IMR-90 (cell line): ENCODE measurements at regions not wholly inside any gene's neighbourhood (a gene's known extent, or its start where the extent isn't known, plus 50 kb on each side); places are given as distances from the start of the nearest gene placed in this dataset.

Experiments
- ATAC-seq: fragments of 200-7000 bp; cut with Tn5 transposase; 2 replicates; pipeline ENCODE4 v1.9.1; 2020; ENCODE audit warnings: low read depth, mild to moderate bottlenecking, moderate library complexity
- BruUV-seq: library from RNA; stranded (reverse); fragments of 400-500 nt; replicated peaks from 2 replicates; lab custom pipeline; 2021; lab: Mats Ljungman, UMichigan
- CTCF ChIA-PET: fragments of 300-600 bp; formaldehyde crosslinking; extraction: SDS; loops from one replicate; lab custom pipeline; 2021; ENCODE audit warnings: antibody characterized with exemption; lab: Yijun Ruan, JAX
- POLR2A ChIA-PET: fragments of 300-600 bp; sonication (Branson Sonifier 250); formaldehyde crosslinking; loops from one replicate; lab custom pipeline; 2022; ENCODE audit warnings: antibody characterized with exemption; ENCODE audit not compliant: unreplicated experiment; lab: Charles Lee
- DNase-seq: peaks from one replicate; pipeline ENCODE4 v3.0.0; 2013
- H2AFZ ChIP-seq: replicated peaks from 2 replicates; pipeline ENCODE3; 2013; ENCODE audit warnings: low read length, mild to moderate bottlenecking; ENCODE audit not compliant: poor library complexity
- H2AK5ac ChIP-seq: 2 replicates; pipeline ENCODE4 v1.6.1; 2013; ENCODE audit warnings: low read depth, low read length, inconsistent platforms
- H2AK9ac ChIP-seq: replicated peaks from 2 replicates; pipeline ENCODE3; 2013; ENCODE audit warnings: mild to moderate bottlenecking, low read depth, low read length, moderate library complexity; ENCODE audit not compliant: poor library complexity
- H2BK120ac ChIP-seq: 2 replicates; pipeline ENCODE4 v1.6.1; 2013; ENCODE audit warnings: low read depth, low read length, inconsistent platforms
- H2BK15ac ChIP-seq: 3 replicates; pipeline ENCODE4 v1.6.1; 2013; ENCODE audit warnings: low read depth, low read length, inconsistent platforms
- H2BK20ac ChIP-seq: 2 replicates; pipeline ENCODE4 v1.6.1; 2013; ENCODE audit warnings: low read depth, mild to moderate bottlenecking, inconsistent platforms, low read length, moderate library complexity
- H2BK5ac ChIP-seq: 2 replicates; pipeline ENCODE4 v1.6.1; 2013; ENCODE audit warnings: mild to moderate bottlenecking, low read depth, low read length, inconsistent platforms; ENCODE audit not compliant: poor library complexity, severe bottlenecking
- H3K14ac ChIP-seq: replicated peaks from 2 replicates; pipeline ENCODE4 v1.6.1; 2013; ENCODE audit warnings: low read depth, low read length, inconsistent platforms
- H3K18ac ChIP-seq: 2 replicates; pipeline ENCODE4 v1.6.1; 2013; ENCODE audit warnings: low read depth, low read length, control low read depth
- H3K23ac ChIP-seq: 2 replicates; pipeline ENCODE4 v1.6.1; 2013; ENCODE audit warnings: low read depth, low read length, inconsistent platforms
- H3K27ac ChIP-seq: 2 replicates; pipeline ENCODE4 v1.5.1; 2013; ENCODE audit warnings: mild to moderate bottlenecking, control low read depth, low read length; ENCODE audit not compliant: insufficient read depth
- H3K27me3 ChIP-seq: 2 replicates; pipeline ENCODE4 v1.6.1; 2013; ENCODE audit warnings: low read length; ENCODE audit not compliant: control insufficient read depth, insufficient read depth
- H3K36me3 ChIP-seq: 2 replicates; pipeline ENCODE4 v1.6.1; 2013; ENCODE audit warnings: low read length, mixed read lengths; ENCODE audit not compliant: control insufficient read depth, insufficient read depth
- H3K4ac ChIP-seq: 2 replicates; pipeline ENCODE4 v1.6.1; 2013; ENCODE audit warnings: low read depth, low read length, inconsistent platforms
- H3K4me1 ChIP-seq: 2 replicates; pipeline ENCODE4 v1.6.1; 2013; ENCODE audit warnings: low read length, mixed read lengths; ENCODE audit not compliant: control insufficient read depth, insufficient read depth
- H3K4me2 ChIP-seq: 2 replicates; pipeline ENCODE4 v1.6.1; 2013; ENCODE audit warnings: low read depth, mild to moderate bottlenecking, control low read depth, low read length, moderate library complexity
- H3K4me3 ChIP-seq: 2 replicates; pipeline ENCODE4 v1.5.1; 2013; ENCODE audit warnings: low read depth, mild to moderate bottlenecking, control low read depth, low read length, moderate library complexity; ENCODE audit not compliant: insufficient read depth
- H3K56ac ChIP-seq: 2 replicates; pipeline ENCODE4 v1.6.1; 2013; ENCODE audit warnings: low read length, inconsistent platforms; ENCODE audit not compliant: insufficient read depth; ENCODE audit errors: extremely low read depth
- H3K79me1 ChIP-seq, 2 experiments: 2 replicates each; pipeline ENCODE4 v1.6.1; 2013; ENCODE audit warnings: low read length in 2 of 2, inconsistent platforms in 1 of 2, low read depth in 1 of 2
- H3K9ac ChIP-seq: 2 replicates; pipeline ENCODE4 v1.6.1; 2013; ENCODE audit warnings: low read depth, low read length, control low read depth
- H3K9me1 ChIP-seq: 2 replicates; pipeline ENCODE4 v1.6.1; 2013; ENCODE audit warnings: low read length, inconsistent platforms; ENCODE audit not compliant: insufficient read depth
- H3K9me3 ChIP-seq: 2 replicates; pipeline ENCODE4 v1.6.1; 2013; ENCODE audit warnings: low read length; ENCODE audit not compliant: control insufficient read depth, insufficient read depth
- H4K20me1 ChIP-seq: 2 replicates; pipeline ENCODE4 v1.6.1; 2013; ENCODE audit warnings: low read length, inconsistent platforms; ENCODE audit not compliant: insufficient read depth
- H4K5ac ChIP-seq: 2 replicates; pipeline ENCODE4 v1.6.1; 2013; ENCODE audit warnings: mild to moderate bottlenecking, low read depth, low read length, control low read depth
- H4K8ac ChIP-seq, 2 experiments: 2 replicates each; pipeline ENCODE4 v1.6.1; 2013; ENCODE audit warnings: low read depth in 2 of 2, low read length in 2 of 2, control low read depth in 1 of 2, inconsistent platforms in 1 of 2
- H4K91ac ChIP-seq: 2 replicates; pipeline ENCODE4 v1.6.1; 2013; ENCODE audit warnings: low read depth, low read length, inconsistent platforms; ENCODE audit not compliant: insufficient read depth
- FOS ChIP-seq: fragments of 150-350 bp; IDR thresholded peaks from 2 replicates; pipeline ENCODE4 v1.6.1; 2016; ENCODE audit warnings: low read depth, low read length
- MAZ ChIP-seq: IDR thresholded peaks from 2 replicates; pipeline ENCODE4 v1.6.1; 2012; ENCODE audit warnings: low read depth, mild to moderate bottlenecking, low read length, improper control_type of control experiment, moderate library complexity, borderline replicate concordance
- MXI1 ChIP-seq: IDR thresholded peaks from 2 replicates; pipeline ENCODE4 v1.6.1; 2012; ENCODE audit warnings: low read depth, mild to moderate bottlenecking, low read length, moderate library complexity, borderline replicate concordance
- NFE2L2 ChIP-seq: fragments of 150-350 bp; IDR thresholded peaks from 2 replicates; pipeline ENCODE4 v1.6.1; 2016; ENCODE audit warnings: low read depth, mild to moderate bottlenecking, low read length
- RCOR1 ChIP-seq: IDR thresholded peaks from 2 replicates; pipeline ENCODE4 v1.6.1; 2012; ENCODE audit warnings: mild to moderate bottlenecking, low read length, improper control_type of control experiment; ENCODE audit not compliant: insufficient replicate concordance
- SMC3 ChIP-seq: fragments of 150-350 bp; IDR thresholded peaks from 2 replicates; pipeline ENCODE4 v1.6.1; 2016; ENCODE audit warnings: low read depth, mild to moderate bottlenecking, antibody characterized with exemption, low read length, moderate library complexity
- WGBS, 2 experiments: methylation state at CpG; one replicate each; pipeline versions ENCODE4 v1.1.5 to v1.1.7; 2013; ENCODE audit warnings: missing lambda C conversion rate in 2 of 2; ENCODE audit not compliant: insufficient read length in 1 of 2; ENCODE audit errors: extremely low coverage in 2 of 2; 5-methylcytosine and 5-hydroxymethylcytosine counted together
- dilution Hi-C: fragments of 300-500 bp; cut with HindIII; formaldehyde crosslinking; loops from one replicate; pipeline ENCODE4 v1.14.3; 2018; ENCODE audit warnings: low sequenced_read_pairs; ENCODE audit not compliant: unreplicated experiment
- in situ Hi-C: fragments of 300-500 bp; cut with MboI; formaldehyde crosslinking; loops from 3 replicates; pipeline ENCODE4 v1.14.3; 2019; ENCODE audit warnings: low sequenced_read_pairs, inconsistent platforms, mixed read lengths
- intact Hi-C: fragments of 100-400 bp; cut with micrococcal nuclease; formaldehyde crosslinking; loops from 2 replicates; pipeline ENCODE4 v1.10.0; 2022

GRCh38 chr2:129378186-129378585, 601.3 kb upstream of the RAB6C start:
- Histone ChIP-seq H2BK120ac (no peak overlapping the region), H3K4ac (no peak overlapping the region), H4K20me1 (no peaks in the 10 kb centered on the region), H2AK5ac (no peak overlapping the region), H2BK15ac (no peak overlapping the region), H3K4me3 (no peak overlapping the region), H3K23ac (no peak overlapping the region), H3K9me1 (no peaks in the 10 kb centered on the region), H3K14ac (no peak overlapping the region), H3K18ac (no peak overlapping the region), H3K79me1 (no peaks in the 10 kb centered on the region), H3K9ac (no peak overlapping the region), H3K27ac (no peak overlapping the region), H2AFZ (no peak overlapping the region), H3K9me3 (peaks cover 31% of the 10 kb centered on the region), H2BK20ac (no peak overlapping the region), H3K4me1 (no peaks in the 10 kb centered on the region), H4K91ac (no peak overlapping the region), H3K27me3 (no peaks in the 10 kb centered on the region), H4K5ac (no peak overlapping the region), H2BK5ac (no peak overlapping the region), H2AK9ac (no peak overlapping the region), H4K8ac (no peak overlapping the region), H3K4me2 (no peak overlapping the region), H3K56ac (no peak overlapping the region), H3K36me3 (no peaks in the 10 kb centered on the region)
- TF ChIP-seq RCOR1 (no peak), MAZ (no peak), FOS (no peak), MXI1 (no peak), SMC3 (no peak), NFE2L2 (no peak)
- no peak for DNase-seq
- ATAC-seq, result no peak
- ChIA-PET CTCF (no interaction called here), POLR2A (no interaction called here)
- BruUV-seq, result no TSS peak
- no CpG with 5 or more reads among the region's 10 CpGs for WGBS, 2 experiments
- intact Hi-C loops (no loop called here), dilution Hi-C loops (no loop called here), in situ Hi-C loops (no loop called here)
